Astrocyte (in vitro differentiated cells and primary cell): ENCODE measurements at regions not wholly inside any gene's neighbourhood (a gene's known extent, or its start where the extent isn't known, plus 50 kb on each side); places are given as distances from the start of the nearest gene placed in this dataset.

Source experiments
- DNase-seq: peaks from one replicate; pipeline ENCODE4 v3.0.0-alpha.2; 2010; ENCODE audit warnings: low read depth
- FAIRE-seq: peaks from 2 replicates; lab custom pipeline; 2011; peaks lifted over from hg19 to GRCh38; lab: Jason Lieb, UNC
- H2AFZ ChIP-seq: 2 replicates; pipeline ENCODE4 v1.6.0; 2012; ENCODE audit warnings: low read depth, low read length, inconsistent platforms
- H3K27ac ChIP-seq: 2 replicates; pipeline ENCODE4 v1.5.1; 2011; ENCODE audit warnings: low read depth, low read length, inconsistent platforms
- H3K27me3 ChIP-seq: 2 replicates; pipeline ENCODE4 v1.6.0; 2011; ENCODE audit warnings: low read length, inconsistent platforms; ENCODE audit not compliant: insufficient read depth
- H3K36me3 ChIP-seq: 2 replicates; pipeline ENCODE4 v1.5.1; 2011; ENCODE audit warnings: low read length, inconsistent platforms; ENCODE audit not compliant: insufficient read depth
- H3K4me1 ChIP-seq: 2 replicates; pipeline ENCODE4 v1.5.1; 2011; ENCODE audit warnings: low read length, inconsistent platforms; ENCODE audit not compliant: insufficient read depth
- H3K4me2 ChIP-seq: 2 replicates; pipeline ENCODE4 v1.6.0; 2012; ENCODE audit warnings: low read length, inconsistent platforms
- H3K4me3 ChIP-seq: 2 replicates; pipeline ENCODE4 v1.5.1; 2011; ENCODE audit warnings: low read depth, mild to moderate bottlenecking, low read length, inconsistent platforms; ENCODE audit not compliant: insufficient read depth
- H3K79me2 ChIP-seq: 2 replicates; pipeline ENCODE4 v1.6.0; 2012; ENCODE audit warnings: mild to moderate bottlenecking, low read length, inconsistent platforms; ENCODE audit not compliant: insufficient read depth
- H3K9ac ChIP-seq: 2 replicates; pipeline ENCODE4 v1.6.0; 2012; ENCODE audit warnings: mild to moderate bottlenecking, low read length, inconsistent platforms
- H3K9me3 ChIP-seq: 2 replicates; pipeline ENCODE4 v1.5.1; 2012; ENCODE audit warnings: low read depth, mild to moderate bottlenecking, low read length, inconsistent platforms; ENCODE audit not compliant: insufficient read depth
- H4K20me1 ChIP-seq: 2 replicates; pipeline ENCODE4 v1.6.0; 2012; ENCODE audit warnings: low read length, inconsistent platforms; ENCODE audit not compliant: insufficient read depth
- H3K27ac Mint-ChIP-seq: one replicate; pipeline ENCODE4 v1.8.0; 2021; ENCODE audit warnings: mild to moderate bottlenecking, mixed read lengths; ENCODE audit not compliant: unreplicated experiment
- H3K27me3 Mint-ChIP-seq: one replicate; pipeline ENCODE4 v1.8.0; 2021; ENCODE audit warnings: low read depth, mixed read lengths; ENCODE audit not compliant: unreplicated experiment
- H3K36me3 Mint-ChIP-seq: one replicate; pipeline ENCODE4 v1.8.0; 2021; ENCODE audit warnings: low read depth, mixed read lengths; ENCODE audit not compliant: unreplicated experiment
- H3K4me1 Mint-ChIP-seq: one replicate; pipeline ENCODE4 v1.8.0; 2021; ENCODE audit warnings: low read depth, mixed read lengths; ENCODE audit not compliant: unreplicated experiment
- H3K4me3 Mint-ChIP-seq: one replicate; pipeline ENCODE4 v1.8.0; 2021; ENCODE audit warnings: mild to moderate bottlenecking, moderate library complexity, mixed read lengths; ENCODE audit not compliant: unreplicated experiment
- H3K9me3 Mint-ChIP-seq: one replicate; pipeline ENCODE4 v1.8.0; 2021; ENCODE audit warnings: mild to moderate bottlenecking, mixed read lengths; ENCODE audit not compliant: unreplicated experiment
- CTCF ChIP-seq: IDR thresholded peaks from 2 replicates; pipeline ENCODE4 v1.5.1; 2011; ENCODE audit warnings: low read depth, mild to moderate bottlenecking, inconsistent platforms, low read length, moderate library complexity; ENCODE audit not compliant: insufficient read depth
- EZH2 ChIP-seq: IDR thresholded peaks from 2 replicates; pipeline ENCODE4 v1.6.1; 2012; ENCODE audit warnings: mild to moderate bottlenecking, low read length, inconsistent platforms; ENCODE audit not compliant: insufficient read depth

- FAIRE-seq = no peak
- H4K20me1 ChIP-seq = no peaks in the 10 kb centered on the region
- no peak overlapping the region for H3K4me3 ChIP-seq
- H2AFZ ChIP-seq = no peak overlapping the region
- no peak for TF ChIP-seq EZH2
- no peak for TF ChIP-seq CTCF
- no peaks in the 10 kb centered on the region for H3K4me1 ChIP-seq
- peaks cover 2% of the 10 kb centered on the region for H3K4me1 Mint-ChIP-seq
- no peaks in the 10 kb centered on the region for H3K79me2 ChIP-seq
- H3K4me3 Mint-ChIP-seq = no peak overlapping the region
- no peak for DNase-seq
- H3K36me3 Mint-ChIP-seq = no peaks in the 10 kb centered on the region
- H3K9me3 Mint-ChIP-seq = no peaks in the 10 kb centered on the region
- H3K9ac ChIP-seq = no peak overlapping the region
- H3K27ac ChIP-seq = no peak overlapping the region
- no peak overlapping the region for H3K27ac Mint-ChIP-seq
- no peaks in the 10 kb centered on the region for H3K36me3 ChIP-seq
- H3K9me3 ChIP-seq = peaks cover 5% of the 10 kb centered on the region
- no peaks in the 10 kb centered on the region for H3K27me3 ChIP-seq
- no peak overlapping the region for H3K4me2 ChIP-seq
- no peaks in the 10 kb centered on the region for H3K27me3 Mint-ChIP-seq
Observed at GRCh38 chr5:44187973-44188372, 201.2 kb downstream of the FGF10 start.

- no peak overlapping the region for H3K4me2 ChIP-seq
- Mint-ChIP-seq H3K27ac (no peak overlapping the region), H3K9me3 (no peaks in the 10 kb centered on the region), H3K4me1 (peaks cover 2% of the 10 kb centered on the region), H3K27me3 (no peaks in the 10 kb centered on the region), H3K36me3 (no peaks in the 10 kb centered on the region), H3K4me3 (no peak overlapping the region)
- no peaks in the 10 kb centered on the region for H3K4me1 ChIP-seq
- no peak for TF ChIP-seq EZH2
- TF ChIP-seq CTCF = no peak
- FAIRE-seq (no peak), DNase-seq (no peak)
- no peak overlapping the region for H3K4me3 ChIP-seq
- H4K20me1 ChIP-seq = no peaks in the 10 kb centered on the region
- no peaks in the 10 kb centered on the region for H3K79me2 ChIP-seq
- peaks cover 3% of the 10 kb centered on the region for H3K9me3 ChIP-seq
- H3K36me3 ChIP-seq = no peaks in the 10 kb centered on the region
- no peak overlapping the region for H2AFZ ChIP-seq
- no peak overlapping the region for H3K9ac ChIP-seq
- H3K27ac ChIP-seq = no peak overlapping the region
- no peaks in the 10 kb centered on the region for H3K27me3 ChIP-seq
Observed at GRCh38 chr5:44183753-44184152, 205.5 kb downstream of the FGF10 start.

GRCh38 chr5:44183312-44183711 is 205.9 kb downstream of the FGF10 start:
- no peak for DNase-seq
- TF ChIP-seq EZH2 (no peak), CTCF (no peak)
- FAIRE-seq = no peak
- H2AFZ ChIP-seq = no peak overlapping the region
- no peak overlapping the region for H3K4me2 ChIP-seq
- H3K9ac ChIP-seq = no peak overlapping the region
- H3K4me1 ChIP-seq = no peaks in the 10 kb centered on the region
- H3K4me3 ChIP-seq = no peak overlapping the region
- Mint-ChIP-seq H3K27me3 (no peaks in the 10 kb centered on the region), H3K9me3 (no peaks in the 10 kb centered on the region), H3K36me3 (no peaks in the 10 kb centered on the region), H3K4me1 (peaks cover 2% of the 10 kb centered on the region), H3K4me3 (no peak overlapping the region), H3K27ac (no peak overlapping the region)
- H3K27me3 ChIP-seq = no peaks in the 10 kb centered on the region
- H3K9me3 ChIP-seq = peaks cover 3% of the 10 kb centered on the region
- H3K27ac ChIP-seq = no peak overlapping the region
- no peaks in the 10 kb centered on the region for H4K20me1 ChIP-seq
- H3K36me3 ChIP-seq = no peaks in the 10 kb centered on the region
- H3K79me2 ChIP-seq = no peaks in the 10 kb centered on the region
